HG02852 (cell line): ENCODE measurements at regions not wholly inside any gene's neighbourhood (a gene's known extent, or its start where the extent isn't known, plus 50 kb on each side); places are given as distances from the start of the nearest gene placed in this dataset.

Experiments
- ATAC-seq: cut with Tn5 transposase; IDR thresholded peaks from one replicate; pipeline ENCODE4 v1.9.1; 2021; ENCODE audit warnings: mild to moderate bottlenecking, moderate library complexity; ENCODE audit not compliant: unreplicated experiment

DNA sequence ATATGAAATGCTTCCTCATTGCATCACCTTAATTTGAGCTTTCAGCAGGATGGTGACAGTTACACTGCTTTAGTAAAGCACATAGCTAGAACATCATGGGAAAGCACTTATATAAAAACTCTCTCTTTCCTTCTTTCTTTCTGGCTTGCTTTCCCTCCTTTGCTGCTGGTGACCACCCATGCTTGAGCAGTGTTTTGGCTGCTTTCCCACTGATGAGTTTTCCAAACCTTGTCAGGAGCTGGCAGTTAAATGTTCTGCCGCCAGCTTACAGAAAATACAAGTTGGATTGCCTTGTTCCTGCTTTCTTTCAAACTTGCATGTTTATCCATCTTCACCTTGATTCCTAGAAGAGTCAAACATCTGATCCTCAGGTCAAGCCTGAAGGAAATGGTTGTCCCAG is 323.9 kb downstream of the FOXA2 start:
- no peak for ATAC-seq

GRCh38 chr20:22257912-22258311 is 326.5 kb downstream of the FOXA2 start:
- ATAC-seq = no peak

DNA sequence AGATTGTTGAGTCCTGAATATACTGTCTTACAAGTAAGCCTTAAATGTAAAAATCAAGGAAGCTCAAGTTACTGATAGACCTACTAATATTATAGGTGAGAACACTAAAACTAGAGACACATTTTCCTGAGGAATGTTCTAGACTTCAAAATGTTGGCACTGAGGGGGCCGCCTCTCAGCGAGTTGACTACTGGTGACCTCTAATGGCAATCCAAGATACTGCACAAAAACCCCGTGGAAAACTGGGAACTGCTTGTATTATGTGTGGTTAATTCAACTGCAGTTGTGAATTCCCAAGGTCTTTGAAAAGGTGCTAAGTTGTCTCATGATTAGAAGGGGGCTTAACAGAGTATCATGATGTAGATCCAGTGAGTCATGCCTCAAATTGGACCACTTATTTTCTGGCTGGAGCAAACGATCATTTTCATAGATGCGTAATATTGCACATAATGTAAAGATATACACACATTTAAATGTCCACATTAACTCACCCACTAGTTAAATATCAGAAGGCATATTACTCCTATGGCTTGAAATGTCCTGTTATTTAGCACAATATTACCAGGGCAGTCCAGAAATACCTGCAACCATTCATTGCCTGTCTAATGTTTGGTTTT is 336.2 kb downstream of the FOXA2 start:
- no peak for ATAC-seq

- ATAC-seq = no peak
Observed at GRCh38 chr20:22245139-22245538, 339.2 kb downstream of the FOXA2 start.

- ATAC-seq = no peak
Observed at GRCh38 chr20:22243067-22243466, 341.3 kb downstream of the FOXA2 start.

DNA sequence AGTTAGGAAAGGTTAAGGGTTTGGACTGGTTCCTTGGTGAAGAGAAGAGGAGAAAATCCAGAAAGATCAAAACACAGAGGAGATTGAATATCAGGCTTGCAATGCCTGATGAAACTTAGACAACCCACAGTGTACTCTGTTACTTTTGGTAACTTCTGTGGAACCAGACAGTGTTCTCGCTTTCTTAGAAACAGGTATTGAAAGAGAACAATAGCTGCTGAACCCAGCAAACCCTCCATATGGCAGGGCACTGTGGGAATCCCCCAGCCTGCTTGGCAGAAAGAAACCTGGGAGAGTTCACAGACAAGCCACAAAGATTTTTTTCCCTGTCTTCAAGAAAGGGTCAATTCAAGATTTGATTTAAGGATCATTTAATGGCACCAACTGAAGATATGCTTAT is 342.8 kb downstream of the FOXA2 start:
- ATAC-seq = no peak

DNA sequence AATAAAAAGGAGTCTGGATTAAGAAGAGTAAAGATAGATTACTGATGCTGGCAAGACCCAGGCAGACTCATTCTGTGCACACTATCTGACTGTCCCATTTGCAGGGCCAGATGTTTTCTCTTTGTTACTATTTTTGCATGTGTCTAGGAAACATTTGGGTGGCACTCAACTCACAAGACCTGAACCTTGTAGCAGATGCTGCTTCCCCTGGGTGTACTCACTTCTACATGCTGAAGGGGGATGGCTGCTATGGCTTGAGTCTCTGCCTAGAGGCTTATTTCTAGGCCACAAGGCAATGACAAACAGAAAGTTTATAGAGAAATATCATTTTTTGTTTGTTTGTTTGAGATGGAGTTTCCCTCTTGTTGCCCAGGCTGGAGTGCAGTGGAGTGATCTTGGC is 351.4 kb downstream of the FOXA2 start:
- ATAC-seq = no peak

DNA sequence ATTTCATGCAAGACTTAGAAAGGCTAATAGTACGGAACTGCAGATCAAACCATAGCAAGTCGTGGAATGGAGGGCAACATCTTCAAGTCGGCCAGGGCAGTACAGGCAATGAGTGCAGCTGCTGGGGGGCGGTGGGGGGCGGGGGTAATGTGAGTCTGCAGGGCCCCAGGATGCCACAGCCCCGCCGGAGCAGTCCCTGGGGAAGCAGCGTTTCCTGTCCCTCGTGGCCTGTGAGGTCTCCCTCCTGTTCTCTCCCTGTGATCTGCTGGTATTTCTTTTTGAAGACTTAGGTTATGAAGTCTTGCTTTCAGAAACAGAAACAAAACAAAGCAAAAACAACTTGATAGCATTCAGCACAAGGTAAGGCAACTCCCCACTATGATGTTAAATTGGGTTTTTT is 351.9 kb downstream of the FOXA2 start:
- ATAC-seq = no peak

DNA sequence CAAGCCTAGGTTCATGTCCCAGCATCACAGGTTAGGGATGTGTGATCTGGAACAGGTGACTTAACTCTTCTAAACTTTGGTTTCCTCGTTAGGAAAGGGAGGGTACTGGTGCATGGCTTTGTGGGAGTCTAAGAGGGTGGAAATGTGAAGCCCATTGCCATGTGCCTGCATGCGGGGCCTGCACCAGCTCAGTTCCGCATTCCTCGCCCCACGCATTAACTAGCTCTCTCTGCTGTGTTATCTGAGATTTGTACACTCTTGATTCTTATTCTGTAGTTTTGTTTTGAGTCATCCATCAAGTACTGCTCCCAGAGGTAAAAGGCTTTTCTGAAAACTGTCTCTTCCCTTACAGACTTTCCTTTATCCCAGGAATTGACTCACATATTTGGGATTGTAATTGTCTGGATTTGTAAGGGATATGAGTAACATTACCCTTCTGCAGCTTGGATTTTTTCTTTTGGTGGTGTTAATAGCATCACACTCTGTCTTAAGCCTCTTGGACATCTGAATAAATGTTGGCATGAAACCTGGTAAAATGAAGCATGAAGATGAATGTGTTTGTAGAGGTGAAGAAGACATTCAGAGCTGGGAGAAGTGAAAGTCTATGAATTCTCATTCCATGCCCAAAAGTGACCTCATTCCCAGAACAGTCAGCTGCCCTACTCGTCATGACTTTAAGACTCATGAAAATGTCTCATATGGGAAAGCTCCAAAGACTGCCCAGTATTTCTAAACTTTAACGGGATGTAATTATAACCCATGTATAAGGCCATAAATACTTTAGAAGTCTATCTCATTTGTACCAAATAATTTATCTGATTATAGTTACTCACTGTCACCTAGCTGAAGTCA is 357.3 kb downstream of the FOXA2 start:
- ATAC-seq = no peak

GRCh38 chr20:22223236-22223635 is 361.1 kb downstream of the FOXA2 start:
- ATAC-seq = no peak

DNA sequence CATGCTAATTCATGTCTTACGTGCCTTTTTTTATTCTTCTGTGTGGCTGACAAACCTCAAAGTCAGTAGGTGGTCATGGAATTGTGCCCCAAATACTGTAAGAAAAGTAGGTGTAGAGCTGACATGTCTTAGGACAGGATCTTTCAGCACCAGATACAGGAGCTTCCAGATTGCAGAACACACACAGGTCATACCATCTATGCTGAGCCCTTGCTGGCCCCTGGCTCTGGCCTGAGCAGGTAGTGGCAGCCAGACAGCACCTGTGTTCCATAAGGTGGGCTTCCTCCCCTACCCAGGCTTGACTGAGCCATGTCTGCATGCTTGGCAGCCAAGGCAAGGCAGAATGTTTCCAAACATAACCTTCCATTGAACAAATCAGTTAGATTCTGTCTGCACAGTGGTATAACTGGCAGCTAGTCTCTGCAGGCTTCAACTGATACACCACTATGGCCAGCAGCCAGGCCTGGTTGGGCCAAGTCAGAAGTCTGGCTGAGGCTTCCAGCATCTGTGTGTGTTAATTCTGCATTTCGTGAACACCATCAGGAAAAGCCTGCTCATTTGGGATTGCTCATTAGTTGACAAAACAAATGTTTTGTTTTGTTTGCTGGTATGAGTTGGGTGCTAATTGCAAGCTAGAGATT is 366.5 kb downstream of the FOXA2 start:
- no peak for ATAC-seq

DNA sequence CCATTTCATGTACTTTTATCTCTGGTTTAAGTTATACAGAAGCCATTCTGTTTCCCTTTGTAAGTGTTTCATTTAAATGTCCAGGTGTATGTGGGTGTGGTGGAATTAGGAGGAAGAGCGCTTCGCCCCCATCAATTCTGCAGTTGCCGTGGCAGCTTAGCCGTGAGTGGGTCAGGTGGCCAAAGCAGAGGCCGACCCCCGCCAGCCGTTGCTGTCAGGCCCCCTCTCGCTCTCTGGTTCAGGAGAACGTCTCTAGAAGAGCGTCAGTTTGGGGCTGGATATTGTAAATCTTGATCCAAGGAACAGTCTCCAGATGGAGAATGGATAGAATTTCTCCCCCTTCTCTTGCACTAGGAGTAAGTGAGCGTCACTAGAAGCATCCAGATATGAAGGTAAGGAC is 367.4 kb downstream of the FOXA2 start:
- ATAC-seq = no peak

- ATAC-seq = no peak
Observed at GRCh38 chr20:22214296-22214695, 370.1 kb downstream of the FOXA2 start.

DNA sequence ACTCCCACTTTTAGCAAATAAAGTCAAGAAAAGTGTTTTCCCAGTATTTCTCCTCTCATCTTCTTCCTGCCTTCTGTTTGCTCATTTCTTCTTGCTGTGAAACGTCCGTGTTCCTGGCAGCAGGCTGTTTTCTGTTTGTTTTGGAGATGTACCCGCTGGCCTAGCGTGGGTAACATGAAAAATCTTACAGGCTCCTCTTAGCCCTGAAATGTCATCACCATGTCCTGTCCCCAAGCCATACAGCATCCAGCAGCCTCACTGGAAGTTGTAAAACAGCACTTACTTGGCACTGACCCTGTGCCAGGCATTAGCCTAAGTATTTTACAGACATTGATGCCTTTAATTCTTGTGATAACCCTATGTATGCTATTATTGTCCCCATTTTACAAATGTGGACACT is 371.1 kb downstream of the FOXA2 start:
- no peak for ATAC-seq

GRCh38 chr20:22207280-22207679 is 377.1 kb downstream of the FOXA2 start:
- no peak for ATAC-seq

DNA sequence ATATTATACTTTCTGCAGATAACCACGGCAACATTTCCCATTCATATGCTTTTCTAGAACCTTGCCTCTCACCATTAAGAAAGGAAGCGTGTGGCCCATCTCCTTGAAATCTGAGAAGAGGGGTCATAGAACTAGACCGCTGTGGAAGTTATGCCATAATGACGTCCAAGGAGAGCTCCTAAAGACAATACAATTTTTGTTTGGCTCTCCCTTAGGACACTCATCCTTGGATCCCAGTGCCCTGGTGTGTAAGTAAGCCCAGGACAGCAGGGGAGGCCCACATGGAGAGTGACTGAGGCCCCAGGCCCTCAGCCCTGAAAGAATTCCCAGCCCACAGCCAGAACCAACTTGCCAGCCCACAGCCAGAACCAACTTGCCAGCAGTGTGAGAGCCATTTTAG is 379.6 kb downstream of the FOXA2 start:
- no peak for ATAC-seq

GRCh38 chr20:22182148-22182547 is 402.2 kb downstream of the FOXA2 start:
- ATAC-seq = no peak

DNA sequence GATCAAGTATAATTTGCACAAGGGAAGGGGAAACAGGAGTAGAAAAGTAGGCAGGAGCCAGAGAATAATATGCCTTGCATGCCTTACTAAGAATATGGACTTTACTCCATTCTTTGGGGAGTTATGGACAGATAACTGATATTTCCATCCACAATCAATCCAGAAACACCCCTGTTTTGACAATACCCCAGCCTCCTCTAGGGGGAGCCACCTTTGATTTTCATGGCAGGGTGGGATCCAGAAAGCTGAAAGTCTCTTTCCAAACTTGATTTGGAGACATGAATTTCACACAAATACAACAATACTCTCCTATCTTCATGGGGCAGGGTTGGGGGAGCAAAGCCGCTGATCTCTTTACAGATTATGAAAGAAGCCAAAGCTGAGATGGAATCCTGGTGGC is 404.1 kb downstream of the FOXA2 start:
- ATAC-seq = no peak

GRCh38 chr20:22160101-22160652 is 424.2 kb downstream of the FOXA2 start:
- no peak for ATAC-seq

DNA sequence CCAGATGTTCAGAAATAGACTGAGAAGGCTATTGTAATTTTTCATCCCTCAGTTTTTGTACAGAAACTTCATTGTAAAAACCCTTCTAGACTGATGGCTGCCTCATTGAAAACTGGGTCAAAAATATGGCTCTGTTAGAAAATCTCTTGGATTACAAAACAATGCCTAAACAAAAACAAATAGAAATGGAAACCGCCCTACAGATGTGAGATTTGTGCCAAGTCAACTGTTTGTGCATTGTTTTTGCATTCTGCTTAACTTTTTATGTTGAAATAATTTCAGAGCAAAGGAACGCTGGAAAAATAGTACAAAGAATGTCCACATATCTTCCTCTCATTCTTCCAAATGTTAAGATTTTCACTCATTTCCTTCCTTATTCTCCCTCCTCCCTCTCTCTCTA is 425.1 kb downstream of the FOXA2 start:
- ATAC-seq = no peak

DNA sequence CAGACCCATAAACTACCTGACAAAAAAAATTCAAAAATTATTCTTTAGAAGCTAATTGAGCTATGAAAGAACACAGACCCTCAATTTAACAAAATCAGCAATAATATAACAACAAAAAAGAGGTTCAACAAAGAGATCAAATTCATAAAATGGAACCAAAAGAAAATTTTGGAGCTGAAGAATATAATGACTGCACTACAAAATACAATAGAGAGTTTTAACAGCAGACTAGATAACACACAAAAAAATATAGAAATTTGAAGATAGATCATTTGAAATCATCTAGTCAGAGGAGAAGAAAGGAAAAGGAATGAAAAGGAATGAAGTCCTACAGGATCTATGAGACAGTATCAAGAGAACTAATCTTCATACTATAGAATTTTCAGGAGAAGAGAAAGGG is 422.1 kb downstream of the PAX1 start:
- ATAC-seq = no peak
